Bronchial epithelial cell (primary cell): ENCODE measurements at regions not wholly inside any gene's neighbourhood (a gene's known extent, or its start where the extent isn't known, plus 50 kb on each side); places are given as distances from the start of the nearest gene placed in this dataset.

ENCODE experiments used
- DNase-seq: peaks from one replicate; pipeline ENCODE4 v3.0.0-alpha.2; 2010; ENCODE audit warnings: low read depth
- FAIRE-seq: peaks from 2 replicates; lab custom pipeline; 2011; peaks lifted over from hg19 to GRCh38; lab: Jason Lieb, UNC
- H3K27me3 ChIP-seq: 2 replicates; pipeline ENCODE4 v1.5.1; 2011; ENCODE audit warnings: low read length; ENCODE audit not compliant: control insufficient read depth, insufficient read depth
- H3K36me3 ChIP-seq: 2 replicates; pipeline ENCODE4 v1.5.1; 2011; ENCODE audit warnings: low read length; ENCODE audit not compliant: control insufficient read depth, insufficient read depth
- H3K4me3 ChIP-seq: 2 replicates; pipeline ENCODE4 v1.5.1; 2011; ENCODE audit warnings: mild to moderate bottlenecking, low read depth, low read length, control low read depth
- CTCF ChIP-seq: IDR thresholded peaks from 2 replicates; pipeline ENCODE4 v1.5.1; 2011; ENCODE audit warnings: mild to moderate bottlenecking, moderate library complexity, low read length, control low read depth, inconsistent platforms; ENCODE audit not compliant: insufficient read depth, severe bottlenecking

- TF ChIP-seq CTCF = no peak
- DNase-seq = no peak
- Histone ChIP-seq H3K4me3 (no peak overlapping the region), H3K27me3 (no peaks in the 10 kb centered on the region), H3K36me3 (no peaks in the 10 kb centered on the region)
- FAIRE-seq = no peak
Measured at GRCh38 chr10:55266797-55267196, 465.8 kb upstream of the PCDH15 start.

GRCh38 chr10:55263327-55263726 is 462.3 kb upstream of the PCDH15 start:
- no peak for FAIRE-seq
- TF ChIP-seq CTCF = no peak
- Histone ChIP-seq H3K27me3 (no peaks in the 10 kb centered on the region), H3K4me3 (no peak overlapping the region), H3K36me3 (no peaks in the 10 kb centered on the region)
- DNase-seq = no peak

- FAIRE-seq = no peak
- no peak overlapping the region for H3K4me3 ChIP-seq
- no peaks in the 10 kb centered on the region for H3K36me3 ChIP-seq
- no peak for DNase-seq
- TF ChIP-seq CTCF = no peak
- H3K27me3 ChIP-seq = no peaks in the 10 kb centered on the region
Measured at GRCh38 chr10:55242544-55242943, 441.5 kb upstream of the PCDH15 start.

GRCh38 chr10:55237462-55237861 is 436.4 kb upstream of the PCDH15 start:
- Histone ChIP-seq H3K4me3 (no peak overlapping the region), H3K36me3 (no peaks in the 10 kb centered on the region), H3K27me3 (no peaks in the 10 kb centered on the region)
- no peak for TF ChIP-seq CTCF
- no peak for DNase-seq
- FAIRE-seq = no peak

- Histone ChIP-seq H3K36me3 (no peaks in the 10 kb centered on the region), H3K27me3 (no peaks in the 10 kb centered on the region), H3K4me3 (no peak overlapping the region)
- TF ChIP-seq CTCF = no peak
- DNase-seq = no peak
- no peak for FAIRE-seq
Measured at GRCh38 chr10:55233505-55233904, 432.5 kb upstream of the PCDH15 start.

- no peak overlapping the region for H3K4me3 ChIP-seq
- no peak for TF ChIP-seq CTCF
- no peaks in the 10 kb centered on the region for H3K27me3 ChIP-seq
- DNase-seq (no peak), FAIRE-seq (no peak)
- H3K36me3 ChIP-seq = no peaks in the 10 kb centered on the region
Measured at GRCh38 chr10:55233090-55233489, 432.1 kb upstream of the PCDH15 start.
